H1 (cell line): ENCODE measurements at regions not wholly inside any gene's neighbourhood (a gene's known extent, or its start where the extent isn't known, plus 50 kb on each side); places are given as distances from the start of the nearest gene placed in this dataset.
A peak's percentile ranks its signal among the peaks of the same experiment; 100 is the strongest.

Experiments
- CTCF ChIA-PET: fragments of 300-600 bp; sonication (Branson Sonifier 250); formaldehyde crosslinking; loops from one replicate; lab custom pipeline; 2021; ENCODE audit not compliant: partially characterized antibody; lab: Charles Lee
- POLR2A ChIA-PET: fragments of 300-600 bp; sonication (Branson Sonifier 250); formaldehyde crosslinking; loops from one replicate; lab custom pipeline; 2021; ENCODE audit warnings: inconsistent platforms; ENCODE audit not compliant: partially characterized antibody; lab: Charles Lee
- DNase-seq, 2 experiments: peaks; one replicate each; pipeline versions ENCODE4 v3.0.0 to v3.0.0-alpha.2; 2010 to 2022; ENCODE audit warnings: low spot score in 2 of 2, low read depth in 1 of 2, mixed read lengths in 1 of 2
- FAIRE-seq: peaks from 2 replicates; lab custom pipeline; 2011; peaks lifted over from hg19 to GRCh38; lab: Jason Lieb, UNC
- H2AFZ ChIP-seq: 2 replicates; pipeline ENCODE4 v1.8.1; 2012; ENCODE audit warnings: low read length, inconsistent platforms
- H2AK5ac ChIP-seq: 2 replicates; pipeline ENCODE4 v1.6.1; 2013; ENCODE audit warnings: low read depth, low read length
- H2BK120ac ChIP-seq: replicated peaks from 2 replicates; pipeline ENCODE3; 2013; ENCODE audit warnings: low read depth, low read length, inconsistent platforms
- H2BK12ac ChIP-seq: 2 replicates; pipeline ENCODE4 v1.6.1; 2013; ENCODE audit warnings: low read depth, low read length
- H2BK15ac ChIP-seq: 2 replicates; pipeline ENCODE4 v1.6.1; 2013; ENCODE audit warnings: low read length
- H2BK20ac ChIP-seq: 2 replicates; pipeline ENCODE4 v1.6.1; 2013; ENCODE audit warnings: low read length
- H2BK5ac ChIP-seq: 2 replicates; pipeline ENCODE4 v1.6.1; 2013; ENCODE audit warnings: low read depth, low read length
- H3K14ac ChIP-seq: 2 replicates; pipeline ENCODE4 v1.6.1; 2013; ENCODE audit warnings: inconsistent platforms; ENCODE audit not compliant: insufficient read length
- H3K18ac ChIP-seq: 2 replicates; pipeline ENCODE4 v1.6.1; 2013; ENCODE audit warnings: low read length; ENCODE audit errors: extremely low read depth
- H3K23ac ChIP-seq: 2 replicates; pipeline ENCODE4 v1.6.1; 2013; ENCODE audit warnings: inconsistent platforms; ENCODE audit not compliant: insufficient read length
- H3K23me2 ChIP-seq: 2 replicates; pipeline ENCODE4 v1.6.1; 2013; ENCODE audit warnings: low read depth, low read length
- H3K27ac ChIP-seq: 2 replicates; pipeline ENCODE4 v1.6.1; 2011; ENCODE audit warnings: low read depth, low read length, inconsistent platforms
- H3K27me3 ChIP-seq, 4 experiments: replicated peaks in 1 of 4; 1 replicate in 1 of 4; 2 replicates in 3 of 4; pipeline versions ENCODE4 v1.6.1 to v1.8.1; 2011 to 2013; ENCODE audit warnings: low read length in 3 of 4, mild to moderate bottlenecking in 3 of 4, inconsistent platforms in 2 of 4, mixed read lengths in 2 of 4, moderate library complexity in 1 of 4; ENCODE audit not compliant: control insufficient read depth in 3 of 4, insufficient read depth in 3 of 4; ENCODE audit errors: extremely low read depth in 1 of 4
- H3K36me3 ChIP-seq, 4 experiments: 2 replicates each; pipeline versions ENCODE4 v1.6.1 to v1.8.1; 2011 to 2013; ENCODE audit warnings: mild to moderate bottlenecking in 4 of 4, low read length in 3 of 4, moderate library complexity in 2 of 4, control low read depth in 1 of 4, inconsistent platforms in 1 of 4; ENCODE audit not compliant: insufficient read depth in 4 of 4, control insufficient read depth in 2 of 4
- H3K4ac ChIP-seq: replicated peaks from 2 replicates; pipeline ENCODE3; 2013; ENCODE audit warnings: low read length, low read depth, mixed read lengths, inconsistent platforms; ENCODE audit not compliant: insufficient read length
- H3K4me1 ChIP-seq, 4 experiments: replicated peaks in 1 of 4; 1 replicate in 1 of 4; 2 replicates in 3 of 4; pipeline versions ENCODE4 v1.6.1 to v1.8.1; 2011 to 2013; ENCODE audit warnings: low read length in 3 of 4, inconsistent platforms in 2 of 4, mixed read lengths in 1 of 4; ENCODE audit not compliant: insufficient read depth in 4 of 4, control insufficient read depth in 3 of 4
- H3K4me2 ChIP-seq, 2 experiments: 2 replicates each; pipeline versions ENCODE4 v1.6.1 to v1.8.1; 2011 to 2013; ENCODE audit warnings: low read depth in 2 of 2, low read length in 2 of 2, control low read depth in 1 of 2, inconsistent platforms in 1 of 2, mild to moderate bottlenecking in 1 of 2; ENCODE audit not compliant: insufficient read depth in 1 of 2
- H3K4me3 ChIP-seq, 4 experiments: fragments of 200-600, 300-600 bp in 1 of 4; sonication (generic), shearing (Covaris generic), sonication (Bioruptor Twin) in 1 of 4; 2 replicates each; pipeline versions ENCODE4 v1.5.1 to v1.8.1; 2011 to 2016; ENCODE audit warnings: low read length in 4 of 4, low read depth in 3 of 4, control low read depth in 2 of 4, inconsistent platforms in 2 of 4, mild to moderate bottlenecking in 2 of 4, mixed read lengths in 1 of 4, moderate library complexity in 1 of 4; ENCODE audit not compliant: insufficient read depth in 2 of 4; ENCODE audit errors: extremely low read depth in 1 of 4
- H3K56ac ChIP-seq: replicated peaks from 2 replicates; pipeline ENCODE3; 2013; ENCODE audit warnings: low read depth, mild to moderate bottlenecking, mixed read lengths, low read length, inconsistent platforms; ENCODE audit not compliant: insufficient read length
- H3K79me1 ChIP-seq: 2 replicates; pipeline ENCODE4 v1.6.1; 2013; ENCODE audit warnings: low read depth, low read length, control low read depth
- H3K79me2 ChIP-seq, 2 experiments: 2 replicates each; pipeline versions ENCODE4 v1.6.1 to v1.8.1; 2012 to 2013; ENCODE audit warnings: low read length in 2 of 2, mild to moderate bottlenecking in 2 of 2, inconsistent platforms in 1 of 2; ENCODE audit not compliant: insufficient read depth in 2 of 2, control insufficient read depth in 1 of 2
- H3K9ac ChIP-seq, 4 experiments: replicated peaks in 1 of 4; 1 replicate in 1 of 4; 2 replicates in 3 of 4; pipeline versions ENCODE4 v1.6.1 to v1.8.1; 2011 to 2013; ENCODE audit warnings: low read depth in 3 of 4, low read length in 3 of 4, control low read depth in 2 of 4, mild to moderate bottlenecking in 2 of 4, moderate library complexity in 2 of 4, inconsistent platforms in 1 of 4; ENCODE audit errors: extremely low read depth in 1 of 4
- H3K9me3 ChIP-seq, 2 experiments: 2 replicates each; pipeline versions ENCODE4 v1.6.1 to v1.8.1; 2012 to 2013; ENCODE audit warnings: mild to moderate bottlenecking in 2 of 2, moderate library complexity in 2 of 2, control low read depth in 1 of 2, inconsistent platforms in 1 of 2, low read depth in 1 of 2, low read length in 1 of 2, mixed read lengths in 1 of 2; ENCODE audit not compliant: insufficient read depth in 2 of 2
- H4K20me1 ChIP-seq, 2 experiments: replicated peaks in 1 of 2; 2 replicates each; pipeline versions ENCODE3 to v1.8.1; 2011 to 2013; ENCODE audit warnings: inconsistent platforms in 2 of 2, low read length in 2 of 2, mild to moderate bottlenecking in 1 of 2; ENCODE audit not compliant: insufficient read depth in 2 of 2, control insufficient read depth in 1 of 2
- H4K5ac ChIP-seq: 2 replicates; pipeline ENCODE4 v1.6.1; 2013; ENCODE audit warnings: low read length, low read depth, mixed read lengths, inconsistent platforms; ENCODE audit not compliant: insufficient read length
- H4K8ac ChIP-seq: 2 replicates; pipeline ENCODE4 v1.8.0; 2013; ENCODE audit warnings: mild to moderate bottlenecking, moderate library complexity, low read length, inconsistent platforms; ENCODE audit not compliant: insufficient read depth; ENCODE audit errors: extremely low read depth
- H4K91ac ChIP-seq: replicated peaks from 2 replicates; pipeline ENCODE3; 2013; ENCODE audit warnings: low read length, mixed read lengths, inconsistent platforms; ENCODE audit not compliant: insufficient read length
- WGBS, 2 experiments: shearing (Covaris generic) in 1 of 2; methylation state at CpG; one replicate each; pipeline versions ENCODE4 v1.1.6 to v1.1.7; 2013 to 2015; ENCODE audit warnings: low lambda C conversion rate in 2 of 2, mixed read lengths in 2 of 2, inconsistent platforms in 1 of 2, low coverage in 1 of 2, missing lambda C conversion rate in 1 of 2; ENCODE audit not compliant: insufficient replicate concordance in 2 of 2, insufficient coverage in 1 of 2, insufficient read length in 1 of 2; ENCODE audit errors: extremely low coverage in 1 of 2, missing lambda C conversion rate in 1 of 2; 5-methylcytosine and 5-hydroxymethylcytosine counted together
- TF ChIP-seq, protein P1 (sequence below): IDR thresholded peaks from 2 replicates; pipeline ENCODE4 v1.6.1; 2011; ENCODE audit warnings: low read depth, mild to moderate bottlenecking, low read length; ENCODE audit not compliant: insufficient read depth

DNA sequence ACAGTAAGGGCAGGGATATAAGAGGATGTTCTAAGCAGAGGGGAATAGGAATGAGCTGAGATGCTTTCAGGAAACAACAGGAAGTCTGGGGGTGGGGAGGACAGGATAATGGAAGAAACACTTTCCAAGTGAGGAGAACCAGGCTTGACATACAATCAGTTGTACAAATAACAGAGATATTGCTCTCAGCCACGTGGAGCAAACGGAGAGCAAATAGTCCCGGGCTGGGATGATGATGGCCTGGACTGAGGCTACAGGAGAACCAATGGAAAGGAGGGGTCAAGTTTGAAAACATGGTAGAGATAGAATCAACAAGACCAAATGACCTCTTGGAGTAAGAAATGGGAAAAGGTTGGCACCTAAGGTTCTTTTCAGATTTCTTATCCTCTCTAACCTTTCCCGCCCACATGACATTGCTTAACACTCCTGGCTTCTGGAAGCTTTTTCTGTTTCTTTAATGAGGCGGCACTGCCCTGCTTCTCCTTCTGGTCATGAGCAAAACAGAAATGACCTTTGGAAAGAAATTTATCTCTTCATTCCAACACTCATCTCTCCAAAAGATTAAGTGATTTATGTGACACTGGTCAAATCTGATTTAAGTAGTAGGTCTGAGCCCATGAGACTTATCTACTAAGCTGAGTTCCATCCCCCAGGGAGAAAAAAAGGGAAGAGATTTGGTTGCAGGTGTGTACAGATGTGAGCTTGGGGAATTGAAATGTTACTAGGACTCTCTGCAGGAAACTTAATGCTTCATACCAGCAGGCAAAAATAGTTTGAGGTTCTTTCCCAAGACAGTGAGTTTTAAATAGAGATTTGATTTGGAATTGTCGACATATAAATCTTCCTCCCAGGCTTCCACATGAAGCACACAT lies 442.9 kb upstream of the HNRNPA3 start:
- FAIRE-seq = no peak
- Histone ChIP-seq H3K27ac (no peak overlapping the region), H3K9ac (no peak overlapping the region), H2AFZ (no peak overlapping the region), H2BK15ac (no peak overlapping the region)
- no peak for DNase-seq
- TF ChIP-seq, protein P1, sequence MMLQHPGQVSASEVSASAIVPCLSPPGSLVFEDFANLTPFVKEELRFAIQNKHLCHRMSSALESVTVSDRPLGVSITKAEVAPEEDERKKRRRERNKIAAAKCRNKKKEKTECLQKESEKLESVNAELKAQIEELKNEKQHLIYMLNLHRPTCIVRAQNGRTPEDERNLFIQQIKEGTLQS = no peak
- TF ChIP-seq, all 59 proteins: peak for 0
- WGBS, 2 experiments = 92% methylated on average over 6 of the region's 6 CpGs; no CpG with 5 or more reads in 1 of the 2 experiments
- Histone ChIP-seq H3K4ac (no peak overlapping the region), H3K79me2 (no peaks in the 10 kb centered on the region), H4K8ac (no peak overlapping the region), H2BK120ac (no peak overlapping the region), H3K4me3 (no peak overlapping the region), H3K56ac (no peak overlapping the region), H2AK5ac (no peak overlapping the region), H3K4me2 (no peak overlapping the region), H3K27me3 (no peaks in the 10 kb centered on the region), H3K79me1 (no peaks in the 10 kb centered on the region), H2BK5ac (peak overlapping the region; percentile 60; the same call in 1 of the 2 replicates), H2BK12ac (0 out of 2 replicates have a peak overlapping the region, but pooled peaks have one; percentile 7), H3K36me3 (peaks cover 0 to 4% (median 0%) of the 10 kb centered on the region in 4 experiments; a peak in 1 of 8 replicates), H3K23ac (no peak overlapping the region), H4K91ac (no peak overlapping the region), H3K23me2 (no peaks in the 10 kb centered on the region), H3K9me3 (peaks cover 24 to 34% of the 10 kb centered on the region in 2 experiments), H3K14ac (no peak overlapping the region), H3K4me1 (peaks cover 3 to 10% (median 8%) of the 10 kb centered on the region in 4 experiments; a peak in 4 of 7 replicates), H4K20me1 (no peaks in the 10 kb centered on the region), H2BK20ac (no peak overlapping the region), H4K5ac (no peak overlapping the region), H3K18ac (no peak overlapping the region)
- CTCF ChIA-PET = interaction anchor here (1.5 to 2.5 kb wide), 4 partner anchors 13 to 990 kb away, joined by 3 to 7 read pairs (median 5); no protein-coding TSS in a partner anchor
- POLR2A ChIA-PET = no interaction called here
